HL-60 (cell line): ENCODE measurements at regions not wholly inside any gene's neighbourhood (a gene's known extent, or its start where the extent isn't known, plus 50 kb on each side); places are given as distances from the start of the nearest gene placed in this dataset.

ENCODE experiments used
- CTCF ChIP-seq: IDR thresholded peaks from one replicate; pipeline ENCODE4 v1.5.1; 2011; ENCODE audit warnings: low read length, control low read depth, inconsistent platforms; ENCODE audit not compliant: insufficient read depth
- POLR2AphosphoS5 ChIP-seq: IDR thresholded peaks from 2 replicates; pipeline ENCODE4 v1.6.1; 2012; ENCODE audit warnings: low read depth
- REST ChIP-seq: IDR thresholded peaks from 2 replicates; pipeline ENCODE4 v1.6.1; 2012; ENCODE audit warnings: low read depth; ENCODE audit not compliant: insufficient replicate concordance
- SPI1 ChIP-seq: IDR thresholded peaks from 2 replicates; pipeline ENCODE4 v1.6.1; 2012; ENCODE audit warnings: low read depth, mild to moderate bottlenecking, borderline replicate concordance

GRCh38 chr2:38191516-38191915 lies 115.6 kb upstream of the CYP1B1 start:
- no peak for TF ChIP-seq POLR2AphosphoS5
- TF ChIP-seq CTCF, result no peak
- no peak for TF ChIP-seq REST
- TF ChIP-seq SPI1, result no peak
